CD14-positive monocyte (primary cell): ENCODE measurements at regions not wholly inside any gene's neighbourhood (a gene's known extent, or its start where the extent isn't known, plus 50 kb on each side); places are given as distances from the start of the nearest gene placed in this dataset.
A peak's percentile ranks its signal among the peaks of the same experiment; 100 is the strongest.
"Not testable (repeated sequence)": the region's sequence is repeated elsewhere in the genome, so short reads cannot be mapped to it uniquely, and the experiment has no call there.

ENCODE experiments used
- DNase-seq, 3 donors: peaks; one replicate each; pipeline ENCODE4 v3.0.0-alpha.2; 2011 to 2022
- H2AFZ ChIP-seq: 2 replicates; pipeline ENCODE4 v1.6.0; 2012; ENCODE audit warnings: mild to moderate bottlenecking, low read depth, low read length, inconsistent platforms; ENCODE audit not compliant: insufficient read depth, poor library complexity, severe bottlenecking
- H3K27ac ChIP-seq, 2 donors: 1 replicate in 1 of 2; 2 replicates in 1 of 2; pipeline ENCODE4 v1.5.1; 2012 to 2013; ENCODE audit warnings: low read length in 2 of 2, control low read depth in 1 of 2, inconsistent platforms in 1 of 2, low read depth in 1 of 2, mild to moderate bottlenecking in 1 of 2
- H3K27me3 ChIP-seq, 2 donors: one replicate each; pipeline versions ENCODE4 v1.6.0 to v1.6.1; 2011 to 2013; ENCODE audit warnings: low read length in 2 of 2; ENCODE audit not compliant: control insufficient read depth in 2 of 2, insufficient read depth in 2 of 2
- H3K36me3 ChIP-seq, 2 donors: replicated peaks in 1 of 2; 1 replicate in 1 of 2; 2 replicates in 1 of 2; pipeline versions ENCODE4 v1.5.1 to v1.6.1; 2012 to 2013; ENCODE audit warnings: low read length in 2 of 2, control low read depth in 1 of 2, inconsistent platforms in 1 of 2, mild to moderate bottlenecking in 1 of 2; ENCODE audit not compliant: insufficient read depth in 2 of 2, control insufficient read depth in 1 of 2
- H3K4me1 ChIP-seq, 2 donors: 1 replicate in 1 of 2; 2 replicates in 1 of 2; pipeline versions ENCODE4 v1.5.1 to v1.6.1; 2012 to 2013; ENCODE audit warnings: low read length in 2 of 2, control low read depth in 1 of 2, inconsistent platforms in 1 of 2, mild to moderate bottlenecking in 1 of 2, moderate library complexity in 1 of 2; ENCODE audit not compliant: insufficient read depth in 2 of 2, control insufficient read depth in 1 of 2
- H3K4me2 ChIP-seq: replicated peaks from 2 replicates; pipeline ENCODE3; 2012; ENCODE audit warnings: low read length, moderate library complexity, mild to moderate bottlenecking; ENCODE audit not compliant: poor library complexity, severe bottlenecking; ENCODE audit errors: extremely low read depth
- H3K4me3 ChIP-seq, 3 experiments: fragments of 200-600 bp in 1 of 3; sonication (generic) in 1 of 3; replicated peaks in 1 of 3; 1 replicate in 2 of 3; 2 replicates in 1 of 3; pipeline ENCODE4 v1.5.1; 2011 to 2013; ENCODE audit warnings: low read length in 3 of 3, mild to moderate bottlenecking in 3 of 3, control low read depth in 2 of 3, low read depth in 2 of 3, inconsistent platforms in 1 of 3, moderate library complexity in 1 of 3
- H3K79me2 ChIP-seq: 2 replicates; pipeline ENCODE4 v1.6.0; 2012; ENCODE audit warnings: mild to moderate bottlenecking, control low read depth, inconsistent platforms, low read length, moderate library complexity; ENCODE audit not compliant: insufficient read depth
- H3K9ac ChIP-seq: 2 replicates; pipeline ENCODE4 v1.6.0; 2017; ENCODE audit warnings: low read length, mild to moderate bottlenecking; ENCODE audit not compliant: insufficient read depth, poor library complexity, severe bottlenecking
- H3K9me3 ChIP-seq, 2 donors: replicated peaks in 1 of 2; 1 replicate in 1 of 2; 2 replicates in 1 of 2; pipeline versions ENCODE4 v1.5.1 to v1.6.1; 2012 to 2013; ENCODE audit warnings: low read length in 2 of 2, control low read depth in 1 of 2; ENCODE audit not compliant: control insufficient read depth in 1 of 2, insufficient read depth in 1 of 2
- H4K20me1 ChIP-seq: 2 replicates; pipeline ENCODE4 v1.6.0; 2012; ENCODE audit warnings: mild to moderate bottlenecking, low read length, control low read depth, moderate library complexity; ENCODE audit not compliant: insufficient read depth
- H3K27ac Mint-ChIP-seq, 7 donors: one replicate each; pipeline ENCODE4 v1.8.0; 2020; ENCODE audit warnings: mild to moderate bottlenecking in 7 of 7, mixed read lengths in 7 of 7, moderate library complexity in 6 of 7, inconsistent platforms in 2 of 7
- H3K27me3 Mint-ChIP-seq, 3 donors: one replicate each; pipeline ENCODE4 v1.8.0; 2021 to 2022; ENCODE audit warnings: low read depth in 3 of 3, mild to moderate bottlenecking in 3 of 3, mixed read lengths in 3 of 3, moderate library complexity in 3 of 3, inconsistent platforms in 1 of 3
- H3K36me3 Mint-ChIP-seq, 2 donors: one replicate each; pipeline ENCODE4 v1.8.0; 2020; ENCODE audit warnings: mixed read lengths in 2 of 2, inconsistent platforms in 1 of 2, mild to moderate bottlenecking in 1 of 2
- H3K4me1 Mint-ChIP-seq: one replicate; pipeline ENCODE4 v1.8.0; 2020; ENCODE audit warnings: mild to moderate bottlenecking, mixed read lengths
- H3K4me3 Mint-ChIP-seq, 2 donors: one replicate each; pipeline ENCODE4 v1.8.0; 2020; ENCODE audit warnings: mild to moderate bottlenecking in 2 of 2, mixed read lengths in 2 of 2, moderate library complexity in 1 of 2
- H3K9me3 Mint-ChIP-seq, 7 donors: one replicate each; pipeline ENCODE4 v1.8.0; 2020 to 2022; ENCODE audit warnings: mixed read lengths in 7 of 7, mild to moderate bottlenecking in 6 of 7, moderate library complexity in 6 of 7, inconsistent platforms in 2 of 7
- whole genome bisulfite sequencing: methylation state at CpG from one replicate; pipeline ENCODE4 v1.1.5; 2013; ENCODE audit warnings: missing lambda C conversion rate; ENCODE audit not compliant: insufficient coverage; 5-methylcytosine and 5-hydroxymethylcytosine counted together
- intact Hi-C, 2 donors: fragments of 100-400 bp; cut with micrococcal nuclease; formaldehyde crosslinking; loops; one replicate each; pipeline versions ENCODE4 v1.15.0 to v1.15.1; 2023

- DNase-seq, H3K4me2 ChIP-seq, H3K27me3 Mint-ChIP-seq, H2AFZ ChIP-seq, H3K4me1 ChIP-seq, H3K36me3 Mint-ChIP-seq, H3K27me3 ChIP-seq, H3K36me3 ChIP-seq, H3K9me3 ChIP-seq, H3K4me1 Mint-ChIP-seq, intact Hi-C loops, H3K27ac ChIP-seq, H3K79me2 ChIP-seq, H3K4me3 ChIP-seq, H3K4me3 Mint-ChIP-seq, H3K27ac Mint-ChIP-seq, H4K20me1 ChIP-seq, H3K9me3 Mint-ChIP-seq, H3K9ac ChIP-seq: not testable (repeated sequence)
- WGBS: 86% methylated on average over 5 of the region's 11 CpGs
These were observed 57.2 kb upstream of the LRPAP1 start for GRCh38 chr4:3589379-3589778.

- H3K27ac Mint-ChIP-seq, H2AFZ ChIP-seq, intact Hi-C loops, H3K4me3 Mint-ChIP-seq, H3K4me1 ChIP-seq, H3K4me1 Mint-ChIP-seq, H3K27me3 ChIP-seq, H3K9me3 ChIP-seq, H3K27ac ChIP-seq, H3K9me3 Mint-ChIP-seq, H4K20me1 ChIP-seq, DNase-seq, H3K36me3 ChIP-seq, H3K79me2 ChIP-seq, H3K9ac ChIP-seq, H3K4me3 ChIP-seq, H3K36me3 Mint-ChIP-seq, H3K4me2 ChIP-seq, H3K27me3 Mint-ChIP-seq: not testable (repeated sequence)
- WGBS: 88% methylated on average over 5 of the region's 10 CpGs
These were observed 56.4 kb upstream of the LRPAP1 start for GRCh38 chr4:3588517-3589194.

- H3K4me1 ChIP-seq, H3K27ac Mint-ChIP-seq, H3K9me3 ChIP-seq, H3K4me1 Mint-ChIP-seq, H3K4me3 ChIP-seq, intact Hi-C loops, H4K20me1 ChIP-seq, H3K79me2 ChIP-seq, DNase-seq, H3K36me3 ChIP-seq, H3K4me2 ChIP-seq, H3K27me3 Mint-ChIP-seq, H3K27ac ChIP-seq, H2AFZ ChIP-seq, H3K9me3 Mint-ChIP-seq, H3K27me3 ChIP-seq, H3K4me3 Mint-ChIP-seq, H3K36me3 Mint-ChIP-seq, H3K9ac ChIP-seq: not testable (repeated sequence)
- WGBS: 99% methylated on average over 10 of the region's 10 CpGs
These were observed 54.4 kb upstream of the LRPAP1 start for GRCh38 chr4:3586596-3586995.

- H3K36me3 Mint-ChIP-seq, H3K79me2 ChIP-seq, H3K27ac ChIP-seq, H3K27me3 ChIP-seq, H3K4me3 ChIP-seq, H3K9me3 ChIP-seq, H3K27me3 Mint-ChIP-seq, DNase-seq, H3K36me3 ChIP-seq, H3K9me3 Mint-ChIP-seq, intact Hi-C loops, H3K9ac ChIP-seq, H3K4me2 ChIP-seq, H3K4me1 ChIP-seq, H3K4me1 Mint-ChIP-seq, H4K20me1 ChIP-seq: not testable (repeated sequence)
- Mint-ChIP-seq H3K4me3 (peak overlapping the region; percentile 65 to 85), H3K27ac (peak overlapping the region in 3 of 7 donors; percentile 12 to 50 (median 31))
- WGBS: 0% methylated on average over 1 of the region's 7 CpGs
- peak overlapping the region; percentile 11 for H2AFZ ChIP-seq
These were observed 53.3 kb upstream of the LRPAP1 start for GRCh38 chr4:3585567-3585966.
